Subcutaneous abdominal adipose tissue (tissue), 5 donors: ENCODE measurements at regions not wholly inside any gene's neighbourhood (a gene's known extent, or its start where the extent isn't known, plus 50 kb on each side); places are given as distances from the start of the nearest gene placed in this dataset.

Experiments used
- H3K27ac ChIP-seq: one replicate; pipeline ENCODE4 v1.7.0; 2013; ENCODE audit warnings: low read depth, mild to moderate bottlenecking, inconsistent platforms, low read length, moderate library complexity
- H3K27me3 ChIP-seq, 5 donors: one replicate each; pipeline ENCODE4 v1.7.0; 2013; ENCODE audit warnings: low read length in 5 of 5, inconsistent platforms in 1 of 5; ENCODE audit not compliant: control insufficient read depth in 5 of 5, insufficient read depth in 4 of 5
- H3K36me3 ChIP-seq, 5 donors: one replicate each; pipeline ENCODE4 v1.7.0; 2013; ENCODE audit warnings: low read length in 5 of 5; ENCODE audit not compliant: control insufficient read depth in 5 of 5, insufficient read depth in 5 of 5
- H3K4me1 ChIP-seq, 5 donors: one replicate each; pipeline ENCODE4 v1.7.0; 2013; ENCODE audit warnings: low read length in 5 of 5, mild to moderate bottlenecking in 3 of 5, moderate library complexity in 1 of 5; ENCODE audit not compliant: control insufficient read depth in 5 of 5, insufficient read depth in 5 of 5
- H3K4me3 ChIP-seq, 5 donors: one replicate each; pipeline ENCODE4 v1.7.0; 2013; ENCODE audit warnings: low read length in 5 of 5, low read depth in 1 of 5
- H3K9ac ChIP-seq, 5 donors: one replicate each; pipeline ENCODE4 v1.7.0; 2013; ENCODE audit warnings: low read length in 5 of 5, mild to moderate bottlenecking in 4 of 5, moderate library complexity in 3 of 5
- H3K9me3 ChIP-seq, 5 donors: one replicate each; pipeline ENCODE4 v1.7.0; 2013; ENCODE audit warnings: low read length in 5 of 5; ENCODE audit not compliant: control insufficient read depth in 5 of 5
- donor health status: healthy.
- donor health status: healthy.
- donor health status: healthy.
- donor health status: healthy.
- donor health status: healthy.

DNA sequence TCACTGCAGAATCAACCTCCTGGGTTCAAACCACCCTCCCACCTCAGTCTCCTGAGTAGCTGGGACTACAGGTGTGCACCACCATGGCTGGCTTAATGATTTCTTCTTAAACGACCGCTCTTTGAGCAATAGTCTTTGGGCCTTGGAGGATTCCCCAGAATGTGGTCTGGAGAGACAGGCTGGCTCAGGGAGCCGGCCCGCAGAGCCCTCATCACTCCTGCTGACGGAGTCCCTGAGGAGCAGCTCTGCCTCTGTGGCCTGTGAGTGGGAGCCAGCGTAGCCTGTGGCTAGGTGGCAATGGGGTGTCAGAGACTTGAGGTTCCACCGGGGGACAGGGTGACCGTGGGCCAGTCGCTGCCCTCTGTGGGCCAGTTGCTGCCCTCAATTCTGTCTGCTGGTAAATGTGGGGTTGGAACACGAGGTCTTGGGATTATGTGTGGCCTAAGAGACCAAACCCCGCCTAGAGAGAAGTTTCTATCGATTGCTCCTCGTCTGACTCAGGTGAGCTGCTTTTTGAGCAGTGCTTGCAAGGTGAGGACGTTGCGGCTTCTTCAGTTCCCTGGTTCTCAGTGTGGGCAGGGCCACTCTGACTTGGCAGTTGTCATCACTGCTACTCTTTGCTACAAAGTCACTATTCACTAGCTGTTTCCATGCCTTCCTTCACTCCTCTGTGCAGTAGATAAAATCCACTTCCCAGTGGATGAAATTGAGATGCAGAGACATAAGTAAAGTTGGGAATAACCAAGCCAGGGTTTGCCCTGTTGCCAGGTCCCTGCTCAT lies 124.8 kb upstream of the NECTIN1 start:
- H3K4me1 ChIP-seq: no peaks in the 10 kb centered on the region
- H3K9me3 ChIP-seq: no peaks in the 10 kb centered on the region
- no peak overlapping the region for H3K27ac ChIP-seq
- no peak overlapping the region for H3K4me3 ChIP-seq
- no peak overlapping the region for H3K9ac ChIP-seq
- no peaks in the 10 kb centered on the region for H3K36me3 ChIP-seq
- H3K27me3 ChIP-seq: peaks cover 11 to 22% (median 12%) of the 10 kb centered on the region in 5 donors

DNA sequence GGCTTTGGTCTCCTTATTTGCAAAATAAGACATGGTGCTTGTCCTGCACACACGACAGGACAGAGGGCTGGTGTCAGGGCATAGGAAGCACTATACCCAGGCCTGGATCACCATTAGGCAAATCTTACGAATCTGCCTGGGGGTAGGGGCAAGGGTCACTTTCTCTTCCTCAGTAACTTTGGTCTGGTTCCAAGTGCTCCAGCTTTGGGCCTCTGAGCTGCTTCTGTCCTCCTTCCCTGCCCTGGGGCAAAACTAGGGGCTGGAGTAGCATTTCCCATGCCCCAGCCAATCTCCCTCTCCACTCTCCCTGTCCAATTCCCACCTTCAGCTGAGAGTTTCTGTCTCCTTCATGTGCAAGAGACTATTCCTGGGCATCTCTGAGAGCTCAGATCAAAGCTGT lies 123.7 kb upstream of the NECTIN1 start:
- Histone ChIP-seq H3K27me3 (peaks cover 3 to 15% (median 6%) of the 10 kb centered on the region in 5 donors), H3K36me3 (no peaks in the 10 kb centered on the region), H3K27ac (no peak overlapping the region), H3K4me3 (no peak overlapping the region), H3K4me1 (no peaks in the 10 kb centered on the region), H3K9ac (no peak overlapping the region), H3K9me3 (no peaks in the 10 kb centered on the region)

DNA sequence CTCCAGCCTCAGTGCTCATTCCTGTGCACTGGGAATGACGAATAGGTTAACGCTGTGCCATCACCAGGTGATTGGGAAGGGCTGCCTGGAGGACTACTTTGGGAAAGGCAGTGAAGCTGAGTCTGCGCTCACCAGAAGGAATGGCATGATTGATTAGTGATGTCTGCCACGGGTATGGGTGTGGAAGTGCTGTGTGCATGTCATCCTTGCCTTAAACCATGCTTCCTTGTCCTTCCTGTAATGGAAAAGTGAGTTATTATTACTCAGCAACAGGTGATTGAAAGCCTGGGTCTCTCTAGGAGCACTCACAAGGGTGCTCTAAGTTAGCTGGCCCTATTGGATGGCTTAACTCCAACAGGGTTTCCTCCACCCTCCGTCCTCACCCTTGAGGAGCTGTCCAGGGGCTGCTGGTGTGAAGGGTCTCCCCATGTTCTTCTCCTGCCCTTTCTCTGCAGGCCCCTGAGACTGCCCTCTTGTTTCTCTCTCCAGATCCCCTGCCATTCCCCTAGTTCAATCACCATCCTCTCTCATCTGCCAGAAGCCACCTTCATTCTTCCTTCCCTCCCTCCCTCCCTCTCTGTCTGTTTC lies 121.9 kb upstream of the NECTIN1 start:
- H3K27ac ChIP-seq: no peak overlapping the region
- H3K4me1 ChIP-seq: no peaks in the 10 kb centered on the region
- no peak overlapping the region for H3K4me3 ChIP-seq
- peaks cover 5 to 13% (median 13%) of the 10 kb centered on the region in 5 donors for H3K9me3 ChIP-seq
- H3K9ac ChIP-seq: no peak overlapping the region
- no peaks in the 10 kb centered on the region for H3K36me3 ChIP-seq
- H3K27me3 ChIP-seq: peaks cover 0 to 8% (median 2%) of the 10 kb centered on the region in 5 donors

GRCh38 chr11:119849872-119850271 lies 120.9 kb upstream of the NECTIN1 start:
- Histone ChIP-seq H3K27ac (no peak overlapping the region), H3K4me3 (no peak overlapping the region), H3K9me3 (peaks cover 5 to 19% (median 15%) of the 10 kb centered on the region in 5 donors), H3K27me3 (peaks cover 0 to 13% (median 7%) of the 10 kb centered on the region in 5 donors), H3K9ac (no peak overlapping the region), H3K4me1 (no peaks in the 10 kb centered on the region), H3K36me3 (no peaks in the 10 kb centered on the region)

- no peaks in the 10 kb centered on the region for H3K4me1 ChIP-seq
- peaks cover 5 to 19% (median 15%) of the 10 kb centered on the region in 5 donors for H3K9me3 ChIP-seq
- no peaks in the 10 kb centered on the region for H3K36me3 ChIP-seq
- peaks cover 0 to 14% (median 10%) of the 10 kb centered on the region in 5 donors for H3K27me3 ChIP-seq
- H3K9ac ChIP-seq: no peak overlapping the region
- H3K27ac ChIP-seq: no peak overlapping the region
- no peak overlapping the region for H3K4me3 ChIP-seq
Measured at GRCh38 chr11:119847853-119848252, 118.9 kb upstream of the NECTIN1 start.

DNA sequence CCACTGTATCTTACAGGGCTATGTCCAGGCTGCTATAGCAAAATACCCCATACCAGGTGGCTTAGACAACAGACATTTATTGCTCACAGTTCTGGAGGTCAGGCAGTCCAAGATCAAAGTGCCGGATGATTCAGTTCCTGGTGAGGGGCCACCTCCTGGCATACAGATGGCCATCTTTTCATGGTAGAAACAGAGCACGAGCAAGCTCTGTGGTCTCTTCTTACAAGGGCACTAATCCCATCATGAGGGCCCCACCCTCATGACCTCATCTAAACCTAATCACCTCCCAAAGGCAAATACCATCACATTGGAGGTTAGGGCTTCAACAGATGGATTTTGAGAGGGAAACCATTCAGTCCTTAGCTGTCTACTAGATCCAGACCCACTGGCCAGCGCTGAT lies 117.4 kb upstream of the NECTIN1 start:
- no peaks in the 10 kb centered on the region for H3K4me1 ChIP-seq
- no peak overlapping the region for H3K9ac ChIP-seq
- H3K27me3 ChIP-seq: peaks cover 0 to 17% (median 10%) of the 10 kb centered on the region in 5 donors
- peaks cover 5 to 19% (median 15%) of the 10 kb centered on the region in 5 donors for H3K9me3 ChIP-seq
- peak overlapping the region in 1 of 5 donors; percentile 8 for H3K4me3 ChIP-seq
- H3K27ac ChIP-seq: no peak overlapping the region
- H3K36me3 ChIP-seq: no peaks in the 10 kb centered on the region

GRCh38 chr11:119845756-119846155 lies 116.8 kb upstream of the NECTIN1 start:
- Histone ChIP-seq H3K27me3 (peaks cover 0 to 21% (median 10%) of the 10 kb centered on the region in 5 donors), H3K9ac (no peak overlapping the region), H3K27ac (no peak overlapping the region), H3K36me3 (no peaks in the 10 kb centered on the region), H3K4me3 (peak overlapping the region in 1 of 5 donors; percentile 8), H3K9me3 (peaks cover 5 to 19% (median 15%) of the 10 kb centered on the region in 5 donors), H3K4me1 (no peaks in the 10 kb centered on the region)

GRCh38 chr11:119845305-119845704 lies 116.3 kb upstream of the NECTIN1 start:
- Histone ChIP-seq H3K9me3 (peaks cover 5 to 19% (median 15%) of the 10 kb centered on the region in 5 donors), H3K27me3 (peaks cover 1 to 21% (median 10%) of the 10 kb centered on the region in 5 donors), H3K4me3 (no peak overlapping the region), H3K4me1 (no peaks in the 10 kb centered on the region), H3K9ac (no peak overlapping the region), H3K27ac (no peak overlapping the region), H3K36me3 (no peaks in the 10 kb centered on the region)

DNA sequence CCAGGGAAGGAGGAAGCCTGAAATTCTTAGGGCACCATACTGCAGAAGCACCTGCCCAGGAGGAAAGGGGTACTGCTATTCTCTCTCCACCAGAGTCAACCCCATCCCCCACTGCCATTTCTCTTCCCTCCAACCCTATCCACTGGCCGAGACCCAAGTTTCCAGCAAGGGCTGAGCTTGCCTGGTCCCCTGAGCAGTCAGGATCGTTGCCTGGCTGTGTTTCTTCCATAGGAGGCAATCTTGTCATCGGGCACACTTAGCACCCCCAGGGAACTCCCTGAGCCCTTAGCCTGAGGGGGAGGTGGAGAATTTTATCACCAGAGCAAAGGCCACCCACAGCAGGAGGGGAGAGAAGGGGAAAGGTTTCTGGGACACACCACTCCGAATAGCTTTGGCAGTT lies 115.8 kb upstream of the NECTIN1 start:
- H3K4me1 ChIP-seq: no peaks in the 10 kb centered on the region
- H3K36me3 ChIP-seq: no peaks in the 10 kb centered on the region
- H3K27me3 ChIP-seq: peaks cover 6 to 26% (median 10%) of the 10 kb centered on the region in 5 donors
- H3K4me3 ChIP-seq: no peak overlapping the region
- peaks cover 5 to 19% (median 15%) of the 10 kb centered on the region in 5 donors for H3K9me3 ChIP-seq
- no peak overlapping the region for H3K27ac ChIP-seq
- no peak overlapping the region for H3K9ac ChIP-seq

DNA sequence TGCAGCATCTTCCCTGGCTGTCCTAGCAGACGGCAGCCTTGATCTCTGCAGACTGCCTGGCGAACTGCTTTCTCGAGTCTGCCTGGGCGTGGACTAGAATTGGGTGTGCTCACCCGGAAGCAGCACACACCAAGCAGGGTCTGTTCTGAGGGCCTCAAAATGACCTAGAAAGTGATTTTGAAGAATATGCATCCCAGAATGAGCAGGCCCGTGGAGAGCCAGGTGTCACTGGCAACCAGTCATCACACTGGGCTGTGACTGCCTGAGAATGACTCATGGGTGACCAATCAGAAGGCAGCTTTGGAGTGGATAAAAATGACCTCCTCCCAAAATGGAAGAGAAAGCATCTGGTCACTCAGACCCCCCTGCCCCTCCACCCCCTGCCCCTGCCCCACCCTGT lies 114.9 kb upstream of the NECTIN1 start:
- Histone ChIP-seq H3K27me3 (peaks cover 6 to 29% (median 10%) of the 10 kb centered on the region in 5 donors), H3K27ac (no peak overlapping the region), H3K4me1 (no peaks in the 10 kb centered on the region), H3K36me3 (no peaks in the 10 kb centered on the region), H3K4me3 (no peak overlapping the region), H3K9me3 (peaks cover 5 to 19% (median 15%) of the 10 kb centered on the region in 5 donors), H3K9ac (no peak overlapping the region)
